AG10803 (cell line): ENCODE measurements at regions not wholly inside any gene's neighbourhood (a gene's known extent, or its start where the extent isn't known, plus 50 kb on each side); places are given as distances from the start of the nearest gene placed in this dataset.
"Not testable (repeated sequence)": the region's sequence is repeated elsewhere in the genome, so short reads cannot be mapped to it uniquely, and the experiment has no call there.

Experiments used
- DNase-seq: peaks from one replicate; pipeline ENCODE4 v3.0.0; 2010; ENCODE audit warnings: low read depth
- H3K4me3 ChIP-seq: 2 replicates; pipeline ENCODE4 v1.5.1; 2011; ENCODE audit warnings: mild to moderate bottlenecking, low read length, control low read depth
- CTCF ChIP-seq: conservative IDR thresholded peaks from 2 replicates; pipeline ENCODE4 v1.5.1; 2011; ENCODE audit warnings: mild to moderate bottlenecking, low read length, control low read depth, inconsistent platforms

GRCh38 chr2:155599834-155600233 lies 732.7 kb downstream of the NR4A2 start:
- no peak for TF ChIP-seq CTCF
- no peak overlapping the region for H3K4me3 ChIP-seq
- DNase-seq = no peak

- no peak for DNase-seq
- TF ChIP-seq CTCF = no peak
These were observed 748.8 kb downstream of the NR4A2 start for GRCh38 chr2:155583674-155584195.

GRCh38 chr2:155574941-155575340 lies 757.6 kb downstream of the NR4A2 start:
- no peak for DNase-seq
- no peak for TF ChIP-seq CTCF
- H3K4me3 ChIP-seq = no peak overlapping the region

More at GRCh38 chr2:155583674-155584195, 748.8 kb downstream of the NR4A2 start:
- H3K4me3 ChIP-seq = no peak overlapping the region

DNA sequence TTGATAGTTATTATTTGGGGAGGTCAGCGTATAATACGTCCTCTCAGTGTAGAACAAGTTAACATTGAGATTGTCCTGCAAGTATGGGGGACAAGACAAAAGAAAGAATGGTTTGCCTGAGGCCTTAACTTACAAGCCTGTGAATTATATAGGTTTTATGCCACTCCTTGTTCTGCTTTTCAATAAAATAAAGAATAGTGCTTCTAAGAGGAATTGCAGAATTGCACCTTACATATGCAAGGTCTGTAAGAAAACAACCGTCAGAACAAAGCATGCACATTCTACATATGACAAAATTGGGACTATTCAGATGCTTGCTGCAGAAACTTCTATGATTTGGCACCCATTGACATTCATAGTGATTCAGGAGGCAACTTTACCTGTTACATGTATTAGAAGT lies 785.0 kb downstream of the NR4A2 start:
- H3K4me3 ChIP-seq = no peak overlapping the region
- no peak for TF ChIP-seq CTCF
- DNase-seq = no peak

DNA sequence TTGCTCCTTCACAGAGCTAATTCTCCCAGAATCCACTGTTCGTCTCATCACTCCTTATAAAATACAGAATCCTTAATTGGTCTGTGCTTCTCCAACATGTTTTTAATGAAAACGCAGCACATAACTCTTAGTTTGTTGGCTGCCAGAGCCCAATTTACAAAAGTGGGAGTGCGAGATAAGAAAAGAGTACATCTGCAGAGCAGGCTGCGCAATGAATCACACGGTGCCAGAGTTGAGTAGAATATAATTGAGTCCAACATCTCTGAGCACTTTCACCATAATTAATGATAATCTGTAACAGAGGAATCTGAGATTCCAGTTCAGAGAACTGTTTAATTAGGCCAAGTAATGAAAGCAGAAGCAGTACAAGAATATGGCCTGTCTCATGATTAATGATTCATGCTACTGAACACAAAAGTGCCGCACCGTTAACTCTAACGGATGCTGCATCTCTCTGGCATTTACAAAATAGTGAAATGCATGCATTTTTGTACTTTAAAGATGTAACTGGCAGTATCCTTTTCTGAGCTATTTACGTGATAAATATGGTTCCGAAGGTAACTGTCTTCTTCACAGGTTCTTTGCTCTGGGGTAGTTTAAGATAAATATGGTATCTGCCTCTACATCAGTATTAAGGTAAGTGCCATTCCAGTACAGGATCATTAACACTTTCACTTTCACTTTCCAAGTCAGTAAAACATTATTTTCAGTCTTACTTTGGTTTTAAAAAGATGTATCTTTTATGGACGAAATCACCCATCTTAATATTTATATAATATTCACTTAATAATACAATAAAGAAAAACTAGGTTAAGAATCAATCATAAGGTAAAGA lies 785.6 kb downstream of the NR4A2 start:
- H3K4me3 ChIP-seq = peak overlapping the region; percentile 34
- DNase-seq = no peak
- no peak for TF ChIP-seq CTCF

DNA sequence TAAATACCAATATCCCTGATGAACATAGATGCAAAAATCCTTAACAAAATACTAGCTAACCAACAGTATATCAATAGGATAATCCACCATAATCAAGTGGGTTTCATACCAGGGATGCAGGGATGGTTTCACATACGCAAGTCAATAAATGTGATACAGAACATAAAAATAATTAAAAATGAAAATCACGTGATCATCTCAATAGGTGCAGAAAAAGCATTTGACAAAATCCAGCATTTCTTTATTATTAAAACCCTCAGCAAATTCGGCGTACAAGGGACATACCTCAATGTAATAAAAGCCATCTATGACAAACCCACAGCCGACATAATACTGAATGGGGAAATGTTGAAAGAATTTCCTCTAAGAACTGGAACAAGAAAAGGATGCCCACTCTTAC lies 793.5 kb downstream of the NR4A2 start:
- H3K4me3 ChIP-seq, DNase-seq: not testable (repeated sequence)

DNA sequence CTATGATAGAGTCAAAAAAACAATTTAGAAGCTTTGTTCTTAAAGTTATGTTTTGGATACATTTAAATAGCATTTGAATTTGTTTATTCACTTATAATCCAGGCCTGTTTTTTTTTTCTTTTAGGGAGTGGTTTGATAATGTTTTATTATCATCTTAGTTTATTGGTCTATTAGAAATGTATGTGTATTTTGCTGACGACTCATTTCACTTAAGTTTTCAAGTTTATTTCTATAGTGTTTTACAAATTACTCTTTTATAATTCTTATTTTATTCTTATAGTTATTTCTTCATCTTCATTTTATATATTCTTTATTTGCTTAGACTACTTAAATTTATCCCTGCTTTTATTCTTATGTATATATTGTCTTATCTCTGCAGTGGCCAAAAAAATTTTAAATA lies 804.5 kb downstream of the NR4A2 start:
- no peak overlapping the region for H3K4me3 ChIP-seq
- no peak for TF ChIP-seq CTCF
- DNase-seq = no peak
